Stomach (tissue), 8 donors: ENCODE measurements at regions not wholly inside any gene's neighbourhood (a gene's known extent, or its start where the extent isn't known, plus 50 kb on each side); places are given as distances from the start of the nearest gene placed in this dataset.
A peak's percentile ranks its signal among the peaks of the same experiment; 100 is the strongest.

Experiments
- DNase-seq, 2 donors: peaks; one replicate each; pipeline versions ENCODE4 v3.0.0 to v3.0.0-alpha.2; 2013 to 2019
- H3K27ac ChIP-seq, 5 donors: fragments of 200-600 bp in 4 of 5; sonication (generic) in 4 of 5; one replicate each; pipeline ENCODE4 v1.5.1; 2013 to 2019; ENCODE audit warnings: mild to moderate bottlenecking in 1 of 5, moderate library complexity in 1 of 5
- H3K27me3 ChIP-seq, 3 donors: fragments of 200-600 bp; sonication (generic); one replicate each; pipeline ENCODE4 v1.5.1; 2017 to 2019; ENCODE audit warnings: mixed run types in 1 of 3
- H3K36me3 ChIP-seq, 4 donors: fragments of 200-600 bp; sonication (generic); 1 replicate in 3 of 4; 2 replicates in 1 of 4; pipeline ENCODE4 v1.5.1; 2016 to 2019
- H3K4me1 ChIP-seq, 4 donors: fragments of 200-600 bp; sonication (generic); one replicate each; pipeline ENCODE4 v1.5.1; 2016 to 2019
- H3K4me3 ChIP-seq, 4 donors: fragments of 200-600 bp; sonication (generic) in 3 of 4; one replicate each; pipeline ENCODE4 v1.5.1; 2016 to 2019; ENCODE audit warnings: mild to moderate bottlenecking in 1 of 4
- H3K9me3 ChIP-seq, 4 donors: fragments of 200-600 bp; sonication (generic); one replicate each; pipeline ENCODE4 v1.5.1; 2016 to 2019
- EP300 ChIP-seq: sonication (generic); formaldehyde crosslinking; IDR thresholded peaks from one replicate; pipeline ENCODE4 v1.6.1; 2017; ENCODE audit warnings: antibody characterized with exemption
- POLR2A ChIP-seq, 4 donors: fragments of 450-650 bp; IDR thresholded peaks; one replicate each; pipeline ENCODE4 v1.6.1; 2016; ENCODE audit warnings: antibody characterized with exemption in 4 of 4, control low read depth in 2 of 4, mild to moderate bottlenecking in 1 of 4, moderate library complexity in 1 of 4
- POLR2AphosphoS5 ChIP-seq, 3 donors: sonication (generic); formaldehyde crosslinking; IDR thresholded peaks; one replicate each; pipeline ENCODE4 v1.6.1; 2016; ENCODE audit warnings: antibody characterized with exemption in 3 of 3
- WGBS, 5 donors: extraction: QIAGEN DNeasy Blood & Tissue Kit in 3 of 5; methylation state at CpG; one replicate each; pipeline versions ENCODE4 v1.1.5 to v1.1.7; 2013 to 2018; 5-methylcytosine and 5-hydroxymethylcytosine counted together
- intact Hi-C: fragments of 100-400 bp; cut with DNase I; formaldehyde crosslinking; loops from one replicate; pipeline ENCODE4 v1.15.1; 2023; ENCODE audit warnings: low total_unique reads
- TF ChIP-seq, protein P1 (sequence below), 7 experiments: fragments of 450-650 bp in 4 of 7; fragments of 200-600 bp in 3 of 7; sonication (generic) in 3 of 7; IDR thresholded peaks; one replicate each; pipeline ENCODE4 v1.5.1; 2016 to 2019; ENCODE audit warnings: antibody characterized with exemption in 7 of 7, control low read depth in 2 of 7, mild to moderate bottlenecking in 1 of 7
- donor health status: healthy with polysubstance abuse.
- donor health status: Bipolar disorder and iron deficiency.
- donor health status: healthy.

DNA sequence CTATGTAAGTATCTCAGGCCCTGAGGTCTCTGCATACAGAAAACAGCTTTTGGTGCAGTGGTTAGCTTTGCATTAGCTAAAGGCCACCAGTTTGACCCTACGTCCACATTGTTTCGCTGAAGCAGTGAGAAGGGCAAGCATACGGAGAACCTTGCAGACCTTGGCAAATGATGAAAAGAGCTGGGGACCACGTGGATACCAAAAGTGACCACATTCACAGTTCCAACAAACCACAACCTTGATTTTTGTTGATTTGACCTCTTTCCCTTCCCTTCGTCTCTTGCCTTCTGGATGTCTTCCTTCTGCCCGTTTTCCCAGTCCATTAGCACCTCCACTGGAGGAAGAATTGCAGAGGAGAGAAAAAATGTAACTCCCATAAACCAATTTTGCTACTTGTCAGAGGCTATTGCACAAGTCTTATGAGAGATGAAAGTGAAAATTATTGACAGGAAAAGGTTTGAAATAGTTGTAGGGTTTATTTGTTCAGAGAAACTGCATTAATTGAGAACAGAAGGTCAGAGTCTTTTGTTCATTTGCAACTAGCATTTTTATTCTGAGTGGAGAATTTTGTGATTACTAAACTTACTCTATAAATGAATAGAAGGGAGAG, 293.9 kb upstream of the HTR2A start:
- H3K36me3 ChIP-seq = no peaks in the 10 kb centered on the region
- DNase-seq = no peak
- no peak for TF ChIP-seq POLR2AphosphoS5 (IDR thresholded peaks at IDR 0.05)
- no peak for TF ChIP-seq EP300
- TF ChIP-seq, protein P1, sequence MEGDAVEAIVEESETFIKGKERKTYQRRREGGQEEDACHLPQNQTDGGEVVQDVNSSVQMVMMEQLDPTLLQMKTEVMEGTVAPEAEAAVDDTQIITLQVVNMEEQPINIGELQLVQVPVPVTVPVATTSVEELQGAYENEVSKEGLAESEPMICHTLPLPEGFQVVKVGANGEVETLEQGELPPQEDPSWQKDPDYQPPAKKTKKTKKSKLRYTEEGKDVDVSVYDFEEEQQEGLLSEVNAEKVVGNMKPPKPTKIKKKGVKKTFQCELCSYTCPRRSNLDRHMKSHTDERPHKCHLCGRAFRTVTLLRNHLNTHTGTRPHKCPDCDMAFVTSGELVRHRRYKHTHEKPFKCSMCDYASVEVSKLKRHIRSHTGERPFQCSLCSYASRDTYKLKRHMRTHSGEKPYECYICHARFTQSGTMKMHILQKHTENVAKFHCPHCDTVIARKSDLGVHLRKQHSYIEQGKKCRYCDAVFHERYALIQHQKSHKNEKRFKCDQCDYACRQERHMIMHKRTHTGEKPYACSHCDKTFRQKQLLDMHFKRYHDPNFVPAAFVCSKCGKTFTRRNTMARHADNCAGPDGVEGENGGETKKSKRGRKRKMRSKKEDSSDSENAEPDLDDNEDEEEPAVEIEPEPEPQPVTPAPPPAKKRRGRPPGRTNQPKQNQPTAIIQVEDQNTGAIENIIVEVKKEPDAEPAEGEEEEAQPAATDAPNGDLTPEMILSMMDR (IDR thresholded peaks at IDR 0.05) = no peak
- TF ChIP-seq POLR2A (IDR thresholded peaks at IDR 0.05) = no peak
- no peak overlapping the region for H3K27ac ChIP-seq
- intact Hi-C loops = no loop called here
- no peak overlapping the region for H3K4me3 ChIP-seq
- no peaks in the 10 kb centered on the region for H3K27me3 ChIP-seq
- 44 to 69% (median 47%) methylated on average over 6 of the region's 6 CpGs for WGBS, 5 donors
- H3K9me3 ChIP-seq = no peaks in the 10 kb centered on the region
- H3K4me1 ChIP-seq = peaks cover 0 to 4% (median 2%) of the 10 kb centered on the region in 4 donors

DNA sequence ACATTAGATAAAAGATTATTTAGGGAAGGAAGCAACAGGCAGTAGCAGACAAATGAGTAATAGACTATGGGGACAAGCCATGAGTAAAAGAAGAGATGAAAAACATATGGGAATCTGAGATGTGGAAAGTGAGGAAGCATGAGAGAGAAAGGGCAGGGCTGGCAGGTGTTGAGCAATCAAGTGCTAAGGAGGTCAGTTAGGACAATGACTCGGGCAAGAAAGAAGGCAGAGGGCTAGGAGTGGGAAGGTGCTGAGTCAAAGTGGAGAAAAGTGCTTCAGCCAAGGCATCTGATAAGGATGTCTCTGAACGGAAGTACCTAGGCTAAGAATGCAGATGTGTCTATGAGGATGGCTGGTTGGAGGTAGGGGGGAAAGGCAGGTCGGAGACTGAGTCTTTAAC, 291.9 kb upstream of the HTR2A start:
- no peaks in the 10 kb centered on the region for H3K9me3 ChIP-seq
- H3K4me3 ChIP-seq = no peak overlapping the region
- no peak for DNase-seq
- H3K4me1 ChIP-seq = peaks cover 0 to 4% (median 3%) of the 10 kb centered on the region in 4 donors
- intact Hi-C loops = no loop called here
- TF ChIP-seq, protein P1 (IDR thresholded peaks at IDR 0.05) = no peak
- TF ChIP-seq POLR2A (IDR thresholded peaks at IDR 0.05) = no peak
- no peak for TF ChIP-seq POLR2AphosphoS5 (IDR thresholded peaks at IDR 0.05)
- TF ChIP-seq EP300 = no peak
- H3K27ac ChIP-seq = no peak overlapping the region
- no peaks in the 10 kb centered on the region for H3K36me3 ChIP-seq
- 59 to 76% (median 74%) methylated on average over 3 of the region's 3 CpGs for whole genome bisulfite sequencing, 5 donors
- no peaks in the 10 kb centered on the region for H3K27me3 ChIP-seq

DNA sequence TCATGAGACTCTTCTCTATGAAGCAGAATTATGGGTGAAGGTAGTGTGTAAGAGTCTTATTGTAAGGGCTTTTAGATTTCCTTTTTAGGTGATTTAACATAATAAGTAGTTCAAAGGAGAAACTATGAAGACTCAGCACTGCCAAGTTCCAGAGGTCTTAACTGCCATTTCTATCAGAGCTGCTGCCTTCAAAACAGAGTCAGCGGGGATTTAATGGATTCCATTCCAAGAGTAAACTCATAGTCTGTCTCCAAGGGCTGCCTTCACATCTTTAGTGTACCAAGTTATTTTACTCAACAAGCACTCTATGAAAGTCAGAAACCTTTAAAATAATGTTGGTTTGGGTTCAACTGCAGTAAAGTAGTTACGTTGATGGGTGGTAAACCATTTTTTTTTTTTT, 289.6 kb upstream of the HTR2A start:
- H3K4me1 ChIP-seq = peaks cover 0 to 6% (median under 1%) of the 10 kb centered on the region in 4 donors
- WGBS, 5 donors = 58 to 92% (median 75%) methylated on average over 2 of the region's 2 CpGs

DNA sequence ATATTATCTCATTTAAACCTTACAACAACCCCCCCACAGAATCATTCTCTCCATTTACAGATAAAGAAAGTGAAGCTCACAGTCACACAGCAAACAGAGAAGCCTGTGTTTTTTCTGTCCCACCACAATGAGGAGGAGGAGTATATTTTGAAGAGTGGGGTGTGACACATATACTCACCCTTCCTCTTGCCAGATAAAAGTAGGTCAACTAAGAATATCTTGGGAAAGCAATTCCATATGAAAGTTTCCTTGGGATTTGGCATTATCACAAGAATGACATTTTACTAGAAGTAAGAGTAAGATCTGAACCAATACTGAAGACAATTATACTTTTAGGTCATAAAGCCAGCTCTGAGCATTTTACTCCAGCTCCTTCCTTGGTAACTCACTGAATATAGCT, 287.5 kb upstream of the HTR2A start:
- intact Hi-C loops = no loop called here
- H3K27ac ChIP-seq = no peak overlapping the region

More for the DNA sequence above, 289.6 kb upstream of the HTR2A start:
- TF ChIP-seq EP300 = no peak
- TF ChIP-seq, protein P1 (IDR thresholded peaks at IDR 0.05) = no peak
- no peak for TF ChIP-seq POLR2AphosphoS5 (IDR thresholded peaks at IDR 0.05)
- no peak for TF ChIP-seq POLR2A (IDR thresholded peaks at IDR 0.05)
- Histone ChIP-seq H3K27ac (no peak overlapping the region), H3K27me3 (no peaks in the 10 kb centered on the region), H3K36me3 (no peaks in the 10 kb centered on the region), H3K4me3 (no peak overlapping the region), H3K9me3 (no peaks in the 10 kb centered on the region)
- intact Hi-C loops = no loop called here
- DNase-seq = no peak

More for the DNA sequence above, 287.5 kb upstream of the HTR2A start:
- TF ChIP-seq POLR2AphosphoS5 (IDR thresholded peaks at IDR 0.05) = no peak
- TF ChIP-seq EP300 = no peak
- TF ChIP-seq, protein P1 (IDR thresholded peaks at IDR 0.05) = no peak
- TF ChIP-seq POLR2A (IDR thresholded peaks at IDR 0.05) = no peak
- no peaks in the 10 kb centered on the region for H3K9me3 ChIP-seq
- DNase-seq = peak in 1 of 2 donors; percentile 23
- H3K4me1 ChIP-seq = peaks cover 0 to 6% (median 0%) of the 10 kb centered on the region in 4 donors
- H3K36me3 ChIP-seq = no peaks in the 10 kb centered on the region
- no peaks in the 10 kb centered on the region for H3K27me3 ChIP-seq
- no peak overlapping the region for H3K4me3 ChIP-seq
